ENCODE measurements at regions not wholly inside any gene's neighbourhood (a gene's known extent, or its start where the extent isn't known, plus 50 kb on each side); places are given as distances from the start of the nearest gene placed in this dataset.

- Histone ChIP-seq H3K36me3 (ENCODE audit: control insufficient read depth in 2 of 2, insufficient read depth in 2 of 2, low read length in 1 of 2) (no peaks in the 10 kb centered on the region), H3K27me3 (ENCODE audit: control insufficient read depth in 2 of 2, insufficient read depth in 1 of 2, low read length in 1 of 2) (peaks cover 2 to 7% of the 10 kb centered on the region in 2 donors), H3K9me3 (ENCODE audit: control insufficient read depth in 2 of 2, insufficient read depth in 1 of 2, low read length in 1 of 2) (peaks cover 0 to 5% of the 10 kb centered on the region in 2 donors), H3K4me3 (ENCODE audit: low read length in 2 of 2) (no peak overlapping the region), H3K27ac (ENCODE audit: low read depth in 1 of 2, low read length in 1 of 2) (no peak overlapping the region), H3K4me1 (ENCODE audit: control insufficient read depth in 2 of 2, insufficient read depth in 2 of 2, low read length in 2 of 2) (peaks cover 0 to 14% of the 10 kb centered on the region in 2 donors)
- no peak for DNase-seq (ENCODE audit: low read depth in 6 of 9, low spot score in 9 of 9)
- WGBS = 92% methylated on average over 37 of the region's 37 CpGs
These were observed 303.9 kb downstream of the C16orf95 start for GRCh38 chr16:87012954-87013938.

- WGBS = 92% methylated on average over 1 of the region's 1 CpG
- H3K4me1 ChIP-seq (ENCODE audit: control insufficient read depth in 2 of 2, insufficient read depth in 2 of 2, low read length in 2 of 2) = peaks cover 0 to 14% of the 10 kb centered on the region in 2 donors
These were observed 303.1 kb downstream of the C16orf95 start for GRCh38 chr16:87014112-87014511.

GRCh38 chr16:87015021-87015420 is 302.2 kb downstream of the C16orf95 start:
- 97% methylated on average over 5 of the region's 5 CpGs for WGBS
- Histone ChIP-seq H3K9me3 (ENCODE audit: control insufficient read depth in 2 of 2, insufficient read depth in 1 of 2, low read length in 1 of 2) (no peaks in the 10 kb centered on the region), H3K4me1 (ENCODE audit: control insufficient read depth in 2 of 2, insufficient read depth in 2 of 2, low read length in 2 of 2) (peaks cover 0 to 14% of the 10 kb centered on the region in 2 donors), H3K36me3 (ENCODE audit: control insufficient read depth in 2 of 2, insufficient read depth in 2 of 2, low read length in 1 of 2) (no peaks in the 10 kb centered on the region), H3K27ac (ENCODE audit: low read depth in 1 of 2, low read length in 1 of 2) (no peak overlapping the region), H3K4me3 (ENCODE audit: low read length in 2 of 2) (no peak overlapping the region), H3K27me3 (ENCODE audit: control insufficient read depth in 2 of 2, insufficient read depth in 1 of 2, low read length in 1 of 2) (peaks cover 2 to 9% of the 10 kb centered on the region in 2 donors)
- no peak for DNase-seq (ENCODE audit: low read depth in 6 of 9, low spot score in 9 of 9)

More at GRCh38 chr16:87014112-87014511, 303.1 kb downstream of the C16orf95 start:
- Histone ChIP-seq H3K9me3 (ENCODE audit: control insufficient read depth in 2 of 2, insufficient read depth in 1 of 2, low read length in 1 of 2) (no peaks in the 10 kb centered on the region), H3K27me3 (ENCODE audit: control insufficient read depth in 2 of 2, insufficient read depth in 1 of 2, low read length in 1 of 2) (peaks cover 2 to 9% of the 10 kb centered on the region in 2 donors), H3K4me3 (ENCODE audit: low read length in 2 of 2) (no peak overlapping the region), H3K27ac (ENCODE audit: low read depth in 1 of 2, low read length in 1 of 2) (no peak overlapping the region), H3K36me3 (ENCODE audit: control insufficient read depth in 2 of 2, insufficient read depth in 2 of 2, low read length in 1 of 2) (no peaks in the 10 kb centered on the region)
- DNase-seq (ENCODE audit: low read depth in 6 of 9, low spot score in 9 of 9) = no peak

- WGBS = 22% methylated on average over 15 of the region's 15 CpGs
- H3K9me3 ChIP-seq (ENCODE audit: control insufficient read depth in 2 of 2, insufficient read depth in 1 of 2, low read length in 1 of 2) = no peaks in the 10 kb centered on the region
- H3K4me3 ChIP-seq (ENCODE audit: low read length in 2 of 2) = no peak overlapping the region
- no peak overlapping the region for H3K27ac ChIP-seq (ENCODE audit: low read depth in 1 of 2, low read length in 1 of 2)
- peaks cover 2 to 9% of the 10 kb centered on the region in 2 donors for H3K27me3 ChIP-seq (ENCODE audit: control insufficient read depth in 2 of 2, insufficient read depth in 1 of 2, low read length in 1 of 2)
- no peak for DNase-seq (ENCODE audit: low read depth in 6 of 9, low spot score in 9 of 9)
- no peaks in the 10 kb centered on the region for H3K36me3 ChIP-seq (ENCODE audit: control insufficient read depth in 2 of 2, insufficient read depth in 2 of 2, low read length in 1 of 2)
- H3K4me1 ChIP-seq (ENCODE audit: control insufficient read depth in 2 of 2, insufficient read depth in 2 of 2, low read length in 2 of 2) = peaks cover 0 to 8% of the 10 kb centered on the region in 2 donors
These were observed 300.9 kb downstream of the C16orf95 start for GRCh38 chr16:87016046-87017035.

- H3K9me3 ChIP-seq (ENCODE audit: control insufficient read depth in 2 of 2, insufficient read depth in 1 of 2, low read length in 1 of 2) = no peaks in the 10 kb centered on the region
- peaks cover 2 to 9% of the 10 kb centered on the region in 2 donors for H3K27me3 ChIP-seq (ENCODE audit: control insufficient read depth in 2 of 2, insufficient read depth in 1 of 2, low read length in 1 of 2)
- peaks cover 0 to 8% of the 10 kb centered on the region in 2 donors for H3K4me1 ChIP-seq (ENCODE audit: control insufficient read depth in 2 of 2, insufficient read depth in 2 of 2, low read length in 2 of 2)
- no peak overlapping the region for H3K27ac ChIP-seq (ENCODE audit: low read depth in 1 of 2, low read length in 1 of 2)
- DNase-seq (ENCODE audit: low read depth in 6 of 9, low spot score in 9 of 9) = no peak
- H3K4me3 ChIP-seq (ENCODE audit: low read length in 2 of 2) = no peak overlapping the region
- no peaks in the 10 kb centered on the region for H3K36me3 ChIP-seq (ENCODE audit: control insufficient read depth in 2 of 2, insufficient read depth in 2 of 2, low read length in 1 of 2)
- WGBS = 52% methylated on average over 9 of the region's 9 CpGs
These were observed 299.7 kb downstream of the C16orf95 start for GRCh38 chr16:87017371-87018012.

- H3K36me3 ChIP-seq (ENCODE audit: control insufficient read depth in 2 of 2, insufficient read depth in 2 of 2, low read length in 1 of 2) = no peaks in the 10 kb centered on the region
These were observed 291.5 kb downstream of the C16orf95 start for GRCh38 chr16:87025676-87026075.

GRCh38 chr16:87027056-87027616 is 290.1 kb downstream of the C16orf95 start:
- Histone ChIP-seq H3K4me1 (ENCODE audit: control insufficient read depth in 2 of 2, insufficient read depth in 2 of 2, low read length in 2 of 2) (no peaks in the 10 kb centered on the region), H3K27ac (ENCODE audit: low read depth in 1 of 2, low read length in 1 of 2) (no peak overlapping the region), H3K4me3 (ENCODE audit: low read length in 2 of 2) (no peak overlapping the region), H3K27me3 (ENCODE audit: control insufficient read depth in 2 of 2, insufficient read depth in 1 of 2, low read length in 1 of 2) (no peaks in the 10 kb centered on the region), H3K9me3 (ENCODE audit: control insufficient read depth in 2 of 2, insufficient read depth in 1 of 2, low read length in 1 of 2) (peaks cover 0 to 2% of the 10 kb centered on the region in 2 donors), H3K36me3 (ENCODE audit: control insufficient read depth in 2 of 2, insufficient read depth in 2 of 2, low read length in 1 of 2) (no peaks in the 10 kb centered on the region)
- no peak for DNase-seq (ENCODE audit: low read depth in 6 of 9, low spot score in 9 of 9)
- 89% methylated on average over 16 of the region's 16 CpGs for WGBS

More at GRCh38 chr16:87025676-87026075, 291.5 kb downstream of the C16orf95 start:
- 97% methylated on average over 1 of the region's 1 CpG for WGBS
- Histone ChIP-seq H3K27me3 (ENCODE audit: control insufficient read depth in 2 of 2, insufficient read depth in 1 of 2, low read length in 1 of 2) (no peaks in the 10 kb centered on the region), H3K27ac (ENCODE audit: low read depth in 1 of 2, low read length in 1 of 2) (no peak overlapping the region), H3K4me3 (ENCODE audit: low read length in 2 of 2) (no peak overlapping the region), H3K9me3 (ENCODE audit: control insufficient read depth in 2 of 2, insufficient read depth in 1 of 2, low read length in 1 of 2) (no peaks in the 10 kb centered on the region), H3K4me1 (ENCODE audit: control insufficient read depth in 2 of 2, insufficient read depth in 2 of 2, low read length in 2 of 2) (no peaks in the 10 kb centered on the region)
- no peak for DNase-seq (ENCODE audit: low read depth in 6 of 9, low spot score in 9 of 9)

GRCh38 chr16:87028481-87029320 is 288.5 kb downstream of the C16orf95 start:
- Histone ChIP-seq H3K27me3 (ENCODE audit: control insufficient read depth in 2 of 2, insufficient read depth in 1 of 2, low read length in 1 of 2) (no peaks in the 10 kb centered on the region), H3K9me3 (ENCODE audit: control insufficient read depth in 2 of 2, insufficient read depth in 1 of 2, low read length in 1 of 2) (peaks cover 0 to 2% of the 10 kb centered on the region in 2 donors), H3K4me3 (ENCODE audit: low read length in 2 of 2) (no peak overlapping the region), H3K4me1 (ENCODE audit: control insufficient read depth in 2 of 2, insufficient read depth in 2 of 2, low read length in 2 of 2) (no peaks in the 10 kb centered on the region), H3K36me3 (ENCODE audit: control insufficient read depth in 2 of 2, insufficient read depth in 2 of 2, low read length in 1 of 2) (no peaks in the 10 kb centered on the region), H3K27ac (ENCODE audit: low read depth in 1 of 2, low read length in 1 of 2) (no peak overlapping the region)
- no peak for DNase-seq (ENCODE audit: low read depth in 6 of 9, low spot score in 9 of 9)
- WGBS = 89% methylated on average over 14 of the region's 14 CpGs

Measured in thymus (tissue), 11 donors.